Liver (tissue), 3 donors: ENCODE measurements at regions not wholly inside any gene's neighbourhood (a gene's known extent, or its start where the extent isn't known, plus 50 kb on each side); places are given as distances from the start of the nearest gene placed in this dataset.

Experiments used
- CTCF ChIP-seq: fragments of 150-350 bp; IDR thresholded peaks from 2 replicates; pipeline ENCODE4 v1.5.1; 2017; ENCODE audit warnings: improper control_type of control experiment, low read depth, low read length; ENCODE audit not compliant: missing input control
- GABPA ChIP-seq, 2 donors: IDR thresholded peaks in 1 of 2; conservative IDR thresholded peaks in 1 of 2; 2 replicates each; pipeline ENCODE4 v1.6.1; 2016; ENCODE audit warnings: antibody characterized with exemption in 2 of 2, mild to moderate bottlenecking in 1 of 2, moderate library complexity in 1 of 2
- HNF4G ChIP-seq: IDR thresholded peaks from 2 replicates; pipeline ENCODE4 v1.6.1; 2016; ENCODE audit warnings: antibody characterized with exemption
- MAX ChIP-seq: IDR thresholded peaks from 2 replicates; pipeline ENCODE4 v1.6.1; 2016; ENCODE audit warnings: antibody characterized with exemption
- NR2F2 ChIP-seq: IDR thresholded peaks from 2 replicates; pipeline ENCODE4 v1.6.1; 2016; ENCODE audit warnings: antibody characterized with exemption
- YY1 ChIP-seq: IDR thresholded peaks from 2 replicates; pipeline ENCODE4 v1.6.1; 2016; ENCODE audit warnings: antibody characterized with exemption, mild to moderate bottlenecking
- donor health status: healthy.
- donor health status: healthy.

GRCh38 chr13:26813321-26813979 lies 52.9 kb upstream of the GPR12 start:
- TF ChIP-seq CTCF: no peak
- TF ChIP-seq GABPA (IDR thresholded peaks at IDR 0.05 in 1 of 2, conservative IDR thresholded peaks at IDR 0.05 in 1 of 2): no peak
- TF ChIP-seq NR2F2: no peak
- no peak for TF ChIP-seq HNF4G
- TF ChIP-seq MAX: no peak
- TF ChIP-seq YY1: no peak
